WTC11 (cell line): ENCODE measurements at regions not wholly inside any gene's neighbourhood (a gene's known extent, or its start where the extent isn't known, plus 50 kb on each side); places are given as distances from the start of the nearest gene placed in this dataset.

Experiments
- ATAC-seq: fragments of 200-7000 bp; cut with Tn5 transposase; 2 replicates; pipeline ENCODE4 v1.10.0; 2021; ENCODE audit warnings: mild to moderate bottlenecking, moderate library complexity
- CTCF ChIA-PET: fragments of 300-600 bp; sonication (Branson Sonifier 250); formaldehyde crosslinking; loops from one replicate; lab custom pipeline; 2021; ENCODE audit warnings: antibody characterized with exemption; lab: Charles Lee
- POLR2A ChIA-PET: fragments of 350-600 bp; sonication (Branson Sonifier 250); formaldehyde crosslinking; loops from one replicate; lab custom pipeline; 2021; ENCODE audit warnings: antibody characterized with exemption; lab: Charles Lee
- DNase-seq: peaks from one replicate; pipeline ENCODE4 v3.0.0; 2021; ENCODE audit warnings: low spot score
- H3K27ac Mint-ChIP-seq: 2 replicates; pipeline ENCODE4 v1.8.0; 2021; ENCODE audit warnings: mixed read lengths
- H3K27me3 Mint-ChIP-seq: 2 replicates; pipeline ENCODE4 v1.8.0; 2021; ENCODE audit warnings: low read depth, mild to moderate bottlenecking, moderate library complexity, mixed read lengths
- H3K36me3 Mint-ChIP-seq: 2 replicates; pipeline ENCODE4 v1.8.0; 2021; ENCODE audit warnings: mixed read lengths
- H3K4me1 Mint-ChIP-seq: 2 replicates; pipeline ENCODE4 v1.8.0; 2022; ENCODE audit warnings: mixed read lengths
- H3K4me3 Mint-ChIP-seq: 2 replicates; pipeline ENCODE4 v1.8.0; 2021; ENCODE audit warnings: mild to moderate bottlenecking, moderate library complexity, mixed read lengths
- H3K9me3 Mint-ChIP-seq: 2 replicates; pipeline ENCODE4 v1.8.0; 2021; ENCODE audit warnings: mixed read lengths
- CREM ChIP-seq: sonication (generic); formaldehyde crosslinking; IDR thresholded peaks from 2 replicates; pipeline ENCODE4 v1.8.1; 2022; ENCODE audit warnings: mild to moderate bottlenecking, missing genetic modification reagents, moderate library complexity
- E2F4 ChIP-seq: sonication (generic); formaldehyde crosslinking; IDR thresholded peaks from 2 replicates; pipeline ENCODE4 v1.8.1; 2022; ENCODE audit warnings: low read depth, mild to moderate bottlenecking, moderate library complexity, missing genetic modification reagents, borderline replicate concordance
- E2F5 ChIP-seq: sonication (generic); formaldehyde crosslinking; IDR thresholded peaks from 2 replicates; pipeline ENCODE4 v1.8.1; 2022; ENCODE audit warnings: mild to moderate bottlenecking, moderate library complexity, missing genetic modification reagents
- ELF4 ChIP-seq: sonication (generic); formaldehyde crosslinking; IDR thresholded peaks from 2 replicates; pipeline ENCODE4 v1.8.1; 2022; ENCODE audit warnings: low read depth, mild to moderate bottlenecking, moderate library complexity, missing genetic modification reagents
- FOXJ3 ChIP-seq: sonication (generic); formaldehyde crosslinking; IDR thresholded peaks from 2 replicates; pipeline ENCODE4 v1.9.0; 2021; ENCODE audit warnings: missing genetic modification reagents, mild to moderate bottlenecking, borderline replicate concordance
- FOXP1 ChIP-seq: sonication (generic); formaldehyde crosslinking; IDR thresholded peaks from 2 replicates; pipeline ENCODE4 v1.8.0; 2022; ENCODE audit warnings: missing genetic modification reagents, mild to moderate bottlenecking, moderate library complexity, borderline replicate concordance
- GTF2I ChIP-seq: fragments of 250-450 bp; sonication (Bioruptor Pico); conservative IDR thresholded peaks from 2 replicates; pipeline ENCODE4 v1.4.0; 2021; ENCODE audit warnings: mild to moderate bottlenecking
- IRF1 ChIP-seq: sonication (generic); formaldehyde crosslinking; IDR thresholded peaks from 2 replicates; pipeline ENCODE4 v1.8.0; 2023; ENCODE audit warnings: missing genetic modification reagents
- JAZF1 ChIP-seq: fragments of 250-450 bp; sonication (Bioruptor Pico); IDR thresholded peaks from 2 replicates; pipeline ENCODE4 v1.9.0; 2021; ENCODE audit warnings: moderate library complexity, mild to moderate bottlenecking, inconsistent platforms
- KAT7 ChIP-seq: sonication (generic); formaldehyde crosslinking; IDR thresholded peaks from 2 replicates; pipeline ENCODE4 v1.8.1; 2023; ENCODE audit warnings: missing genetic modification reagents, mild to moderate bottlenecking, borderline replicate concordance
- MAX ChIP-seq: sonication (generic); formaldehyde crosslinking; IDR thresholded peaks from 2 replicates; pipeline ENCODE4 v1.8.0; 2022; ENCODE audit warnings: mild to moderate bottlenecking, missing genetic modification reagents
- MLX ChIP-seq: sonication (generic); formaldehyde crosslinking; IDR thresholded peaks from 2 replicates; pipeline ENCODE4 v1.8.1; 2023; ENCODE audit warnings: mild to moderate bottlenecking, missing genetic modification reagents, moderate library complexity
- MXD4 ChIP-seq: fragments of 250-450 bp; sonication (Bioruptor Pico); IDR thresholded peaks from 2 replicates; pipeline ENCODE4 v1.8.0; 2021; ENCODE audit warnings: mild to moderate bottlenecking, moderate library complexity, borderline replicate concordance
- NFE2L1 ChIP-seq: sonication (generic); formaldehyde crosslinking; IDR thresholded peaks from 2 replicates; pipeline ENCODE4 v1.8.1; 2023; ENCODE audit warnings: missing genetic modification reagents
- NFYB ChIP-seq: sonication (generic); formaldehyde crosslinking; conservative IDR thresholded peaks from 2 replicates; pipeline ENCODE4 v1.8.0; 2022; ENCODE audit warnings: low read depth, missing genetic modification reagents
- NR2C2 ChIP-seq: sonication (generic); formaldehyde crosslinking; IDR thresholded peaks from 2 replicates; pipeline ENCODE4 v1.8.0; 2022; ENCODE audit warnings: mild to moderate bottlenecking, missing genetic modification reagents
- NR3C1 ChIP-seq: sonication (generic); formaldehyde crosslinking; conservative IDR thresholded peaks from 2 replicates; pipeline ENCODE4 v1.8.1; 2023; ENCODE audit warnings: low read depth, mild to moderate bottlenecking, missing genetic modification reagents
- RELA ChIP-seq: sonication (generic); formaldehyde crosslinking; IDR thresholded peaks from 2 replicates; pipeline ENCODE4 v1.8.1; 2022; ENCODE audit warnings: missing genetic modification reagents, mild to moderate bottlenecking, borderline replicate concordance
- RORB ChIP-seq: fragments of 250-450 bp; sonication (Bioruptor Pico); IDR thresholded peaks from 2 replicates; pipeline ENCODE4 v1.9.0; 2021; ENCODE audit warnings: mild to moderate bottlenecking
- TEAD4 ChIP-seq: sonication (generic); formaldehyde crosslinking; IDR thresholded peaks from 2 replicates; pipeline ENCODE4 v1.8.0; 2022; ENCODE audit warnings: mild to moderate bottlenecking, missing genetic modification reagents
- ZMAT4 ChIP-seq: fragments of 250-450 bp; sonication (Bioruptor Pico); IDR thresholded peaks from 2 replicates; pipeline ENCODE4 v1.9.0; 2021; ENCODE audit warnings: mild to moderate bottlenecking
- ZNF263 ChIP-seq: sonication (generic); formaldehyde crosslinking; IDR thresholded peaks from 2 replicates; pipeline ENCODE4 v1.8.1; 2022; ENCODE audit warnings: low read depth, mild to moderate bottlenecking, moderate library complexity, missing genetic modification reagents
- ZNF281 ChIP-seq: sonication (generic); formaldehyde crosslinking; IDR thresholded peaks from 2 replicates; pipeline ENCODE4 v1.8.0; 2023; ENCODE audit warnings: mild to moderate bottlenecking, missing genetic modification reagents
- ZNF317 ChIP-seq: sonication (generic); formaldehyde crosslinking; IDR thresholded peaks from 2 replicates; pipeline ENCODE4 v1.8.1; 2023; ENCODE audit warnings: low read depth, mild to moderate bottlenecking, moderate library complexity, missing genetic modification reagents, borderline replicate concordance
- ZNF396 ChIP-seq: fragments of 250-450 bp; sonication (Bioruptor Pico); IDR thresholded peaks from 2 replicates; pipeline ENCODE4 v1.8.0; 2021; ENCODE audit warnings: mild to moderate bottlenecking, moderate library complexity, borderline replicate concordance

- no peak for ATAC-seq
- no peak overlapping the region for H3K4me3 Mint-ChIP-seq
- H3K4me1 Mint-ChIP-seq = peaks cover 14% of the 10 kb centered on the region
- peaks cover 38% of the 10 kb centered on the region for H3K9me3 Mint-ChIP-seq
- H3K27ac Mint-ChIP-seq = no peak overlapping the region
- no peak for DNase-seq
- H3K36me3 Mint-ChIP-seq = peaks cover 37% of the 10 kb centered on the region
- no peaks in the 10 kb centered on the region for H3K27me3 Mint-ChIP-seq
- TF ChIP-seq GTF2I (CRISPR knock-in tag) (no peak), ZNF396 (CRISPR knock-in tag) (no peak), NFE2L1 (CRISPR knock-in tag) (no peak), MAX (no peak), ELF4 (CRISPR knock-in tag) (no peak), CREM (CRISPR knock-in tag) (no peak), KAT7 (no peak), E2F5 (CRISPR knock-in tag) (no peak), ZNF281 (CRISPR knock-in tag) (no peak), MXD4 (CRISPR knock-in tag) (no peak), RORB (CRISPR knock-in tag) (no peak)
- CTCF ChIA-PET = interaction anchor here (1.2 kb wide), 1 partner anchor 148 kb away, joined by 4 read pairs; no protein-coding TSS in a partner anchor
- POLR2A ChIA-PET = no interaction called here
These were observed 173.2 kb upstream of the TRPC7 start for GRCh38 chr5:136538534-136538933.

- POLR2A ChIA-PET = no interaction called here
These were observed 163.7 kb upstream of the TRPC7 start for GRCh38 chr5:136529081-136529480.

More at GRCh38 chr5:136529081-136529480, 163.7 kb upstream of the TRPC7 start:
- no peak for DNase-seq
- Mint-ChIP-seq H3K4me1 (peaks cover 33% of the 10 kb centered on the region), H3K4me3 (no peak overlapping the region), H3K36me3 (no peaks in the 10 kb centered on the region), H3K27ac (no peak overlapping the region), H3K27me3 (no peaks in the 10 kb centered on the region), H3K9me3 (no peaks in the 10 kb centered on the region)
- CTCF ChIA-PET = interaction anchor here (0.8 to 1.2 kb wide), 2 partner anchors 157 to 164 kb away, joined by 3 to 4 read pairs; partner anchors contain the start of gene TRPC7
- TF ChIP-seq NR3C1 (no peak), NR2C2 (no peak), RELA (CRISPR knock-in tag) (no peak), E2F4 (CRISPR knock-in tag) (no peak), FOXP1 (no peak), JAZF1 (CRISPR knock-in tag) (no peak), TEAD4 (CRISPR knock-in tag) (no peak), NFYB (CRISPR knock-in tag) (no peak), ZNF263 (CRISPR knock-in tag) (no peak), IRF1 (no peak), ZMAT4 (no peak), FOXJ3 (CRISPR knock-in tag) (no peak), MLX (CRISPR knock-in tag) (no peak), ZNF317 (CRISPR knock-in tag) (no peak)
- ATAC-seq = no peak
